Uterus (tissue), 3 donors: ENCODE measurements at regions not wholly inside any gene's neighbourhood (a gene's known extent, or its start where the extent isn't known, plus 50 kb on each side); places are given as distances from the start of the nearest gene placed in this dataset.

ENCODE experiments used
- DNase-seq, 2 donors: peaks; one replicate each; pipeline ENCODE4 v3.0.0-alpha.2; 2019 to 2020
- H3K27ac ChIP-seq, 2 donors: fragments of 200-600 bp; sonication (generic); 1 replicate in 1 of 2; 2 replicates in 1 of 2; pipeline ENCODE4 v1.5.1; 2016 to 2018
- H3K27me3 ChIP-seq, 2 donors: fragments of 200-600 bp; sonication (generic); one replicate each; pipeline ENCODE4 v1.5.1; 2018 to 2019; ENCODE audit warnings: control low read depth in 1 of 2
- H3K36me3 ChIP-seq, 2 donors: fragments of 200-600 bp; sonication (generic); one replicate each; pipeline ENCODE4 v1.5.1; 2019; ENCODE audit warnings: control low read depth in 1 of 2
- H3K4me1 ChIP-seq, 2 donors: fragments of 200-600 bp; sonication (generic); one replicate each; pipeline ENCODE4 v1.5.1; 2018 to 2019; ENCODE audit warnings: control low read depth in 1 of 2
- H3K4me3 ChIP-seq, 2 donors: fragments of 200-600 bp; sonication (generic); 1 replicate in 1 of 2; 2 replicates in 1 of 2; pipeline ENCODE4 v1.5.1; 2018 to 2019; ENCODE audit warnings: mild to moderate bottlenecking in 1 of 2
- H3K9me3 ChIP-seq, 2 donors: fragments of 200-600 bp; sonication (generic); one replicate each; pipeline ENCODE4 v1.5.1; 2019; ENCODE audit warnings: control low read depth in 1 of 2
- POLR2A ChIP-seq, 2 donors: fragments of 450-650 bp; IDR thresholded peaks; one replicate each; pipeline ENCODE4 v1.6.1; 2016; ENCODE audit warnings: antibody characterized with exemption in 2 of 2, mild to moderate bottlenecking in 1 of 2, moderate library complexity in 1 of 2
- intact Hi-C: fragments of 100-400 bp; cut with DNase I; formaldehyde crosslinking; loops from one replicate; pipeline ENCODE4 v1.15.1; 2023; ENCODE audit warnings: low total_unique reads
- TF ChIP-seq, protein P1 (sequence below), 4 experiments: fragments of 200-600 bp in 2 of 4; fragments of 450-650 bp in 2 of 4; sonication (generic) in 2 of 4; IDR thresholded peaks; one replicate each; pipeline ENCODE4 v1.5.1; 2016 to 2019; ENCODE audit warnings: antibody characterized with exemption in 4 of 4, mild to moderate bottlenecking in 2 of 4, moderate library complexity in 1 of 4
- donor health status: DM: yes; HTN: yes; CAD: no.

DNA sequence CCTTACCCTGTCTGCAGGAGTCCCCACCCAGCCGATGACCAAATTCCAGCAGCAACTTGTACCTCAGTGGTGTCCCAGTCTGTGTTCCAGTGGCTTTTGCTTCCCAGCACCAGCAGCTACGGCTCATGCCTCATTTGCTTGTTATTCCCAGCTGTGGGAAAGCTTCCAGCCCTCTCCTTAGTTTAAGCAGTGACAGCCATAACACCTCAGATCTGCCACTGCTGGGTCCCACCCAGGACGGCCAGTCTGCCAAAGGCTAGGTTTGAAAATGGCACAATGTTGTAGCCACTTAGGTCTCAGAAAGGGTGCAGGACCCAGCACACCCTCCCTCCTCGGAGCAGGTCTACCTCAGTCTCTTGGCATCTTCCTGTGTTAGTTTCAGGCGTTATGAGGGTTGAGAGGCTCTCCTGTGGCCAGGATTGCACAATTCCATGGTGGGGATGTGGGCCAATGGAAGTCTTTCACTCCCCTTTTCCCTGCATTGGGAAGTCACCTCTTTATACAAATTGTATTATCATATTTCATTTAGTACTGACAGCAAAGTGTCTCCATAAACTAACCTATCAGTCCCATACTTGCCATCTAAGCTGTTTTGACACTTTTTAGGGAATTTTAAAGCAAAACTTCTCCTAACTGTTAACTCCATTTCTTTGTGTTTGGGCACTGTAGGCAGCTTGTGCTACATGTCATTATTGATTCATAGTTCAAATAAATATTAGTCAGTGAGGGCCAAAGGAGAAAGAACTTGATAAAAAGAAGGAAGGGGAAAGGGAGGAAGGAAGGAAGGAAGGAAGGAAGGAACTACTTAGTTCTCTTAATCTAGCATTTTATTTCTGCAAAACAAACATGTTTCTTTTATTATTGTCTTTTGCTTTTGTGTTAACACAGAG lies 62.9 kb upstream of the FAM110C start:
- no peak overlapping the region for H3K4me3 ChIP-seq
- intact Hi-C loops: no loop called here
- H3K27me3 ChIP-seq: no peaks in the 10 kb centered on the region
- H3K27ac ChIP-seq: no peak overlapping the region
- no peak for TF ChIP-seq POLR2A (IDR thresholded peaks at IDR 0.05)
- TF ChIP-seq, protein P1, sequence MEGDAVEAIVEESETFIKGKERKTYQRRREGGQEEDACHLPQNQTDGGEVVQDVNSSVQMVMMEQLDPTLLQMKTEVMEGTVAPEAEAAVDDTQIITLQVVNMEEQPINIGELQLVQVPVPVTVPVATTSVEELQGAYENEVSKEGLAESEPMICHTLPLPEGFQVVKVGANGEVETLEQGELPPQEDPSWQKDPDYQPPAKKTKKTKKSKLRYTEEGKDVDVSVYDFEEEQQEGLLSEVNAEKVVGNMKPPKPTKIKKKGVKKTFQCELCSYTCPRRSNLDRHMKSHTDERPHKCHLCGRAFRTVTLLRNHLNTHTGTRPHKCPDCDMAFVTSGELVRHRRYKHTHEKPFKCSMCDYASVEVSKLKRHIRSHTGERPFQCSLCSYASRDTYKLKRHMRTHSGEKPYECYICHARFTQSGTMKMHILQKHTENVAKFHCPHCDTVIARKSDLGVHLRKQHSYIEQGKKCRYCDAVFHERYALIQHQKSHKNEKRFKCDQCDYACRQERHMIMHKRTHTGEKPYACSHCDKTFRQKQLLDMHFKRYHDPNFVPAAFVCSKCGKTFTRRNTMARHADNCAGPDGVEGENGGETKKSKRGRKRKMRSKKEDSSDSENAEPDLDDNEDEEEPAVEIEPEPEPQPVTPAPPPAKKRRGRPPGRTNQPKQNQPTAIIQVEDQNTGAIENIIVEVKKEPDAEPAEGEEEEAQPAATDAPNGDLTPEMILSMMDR (IDR thresholded peaks at IDR 0.05): no peak
- H3K36me3 ChIP-seq: no peaks in the 10 kb centered on the region
- no peak for DNase-seq
- H3K4me1 ChIP-seq: no peaks in the 10 kb centered on the region
- peaks cover 0 to 6% of the 10 kb centered on the region in 2 donors for H3K9me3 ChIP-seq

DNA sequence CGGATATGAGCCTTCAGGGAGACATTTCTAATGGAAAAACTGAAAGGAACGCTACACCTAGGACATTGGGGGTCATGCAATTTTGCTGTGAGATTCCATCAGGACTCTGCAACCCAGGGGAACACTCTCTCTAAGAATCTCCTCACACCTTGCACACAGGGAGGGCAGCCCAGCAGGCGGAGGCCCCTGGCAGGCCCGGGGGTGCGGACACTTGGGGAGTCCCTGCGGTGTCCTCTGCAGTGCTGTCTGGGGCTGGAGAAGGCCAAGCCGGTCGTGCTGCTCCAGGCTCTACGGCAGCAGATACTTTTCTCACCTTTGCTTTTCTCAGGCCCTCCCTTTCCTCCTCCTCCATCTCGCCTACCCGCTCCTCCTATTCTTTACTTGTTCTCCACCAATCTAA lies 54.7 kb upstream of the FAM110C start:
- Histone ChIP-seq H3K9me3 (no peaks in the 10 kb centered on the region), H3K36me3 (no peaks in the 10 kb centered on the region), H3K27me3 (no peaks in the 10 kb centered on the region), H3K4me1 (no peaks in the 10 kb centered on the region), H3K27ac (no peak overlapping the region), H3K4me3 (no peak overlapping the region)
- no peak for DNase-seq
- intact Hi-C loops: no loop called here
- TF ChIP-seq, protein P1 (IDR thresholded peaks at IDR 0.05): no peak
- no peak for TF ChIP-seq POLR2A (IDR thresholded peaks at IDR 0.05)
